Ovary (tissue), 7 donors: ENCODE measurements at regions not wholly inside any gene's neighbourhood (a gene's known extent, or its start where the extent isn't known, plus 50 kb on each side); places are given as distances from the start of the nearest gene placed in this dataset.

Experiments
- DNase-seq, 5 donors: peaks; one replicate each; pipeline ENCODE4 v3.0.0-alpha.2; 2019 to 2020
- H3K27ac ChIP-seq, 2 donors: fragments of 200-600 bp; one replicate each; pipeline versions ENCODE4 v1.5.1 to v1.8.0; 2019 to 2022
- H3K27me3 ChIP-seq: fragments of 200-600 bp; one replicate; pipeline ENCODE4 v1.8.0; 2022
- H3K36me3 ChIP-seq: fragments of 200-600 bp; sonication (generic); one replicate; pipeline ENCODE4 v1.5.1; 2019
- H3K4me1 ChIP-seq: one replicate; pipeline ENCODE4 v1.8.1; 2013; ENCODE audit warnings: mild to moderate bottlenecking, moderate library complexity; ENCODE audit not compliant: insufficient read depth
- H3K4me3 ChIP-seq: fragments of 200-600 bp; sonication (generic); one replicate; pipeline ENCODE4 v1.5.1; 2017
- H3K9me3 ChIP-seq, 2 donors: fragments of 200-600 bp in 1 of 2; sonication (generic) in 1 of 2; one replicate each; pipeline versions ENCODE4 v1.5.1 to v1.8.1; 2013 to 2019; ENCODE audit warnings: mild to moderate bottlenecking in 1 of 2, moderate library complexity in 1 of 2
- CTCF ChIP-seq, 3 donors: fragments of 450-650 bp in 2 of 3; fragments of 200-600 bp in 1 of 3; IDR thresholded peaks; one replicate each; pipeline versions ENCODE4 v1.5.1 to v1.8.0; 2016 to 2022; ENCODE audit warnings: antibody characterized with exemption in 3 of 3, mild to moderate bottlenecking in 1 of 3
- EP300 ChIP-seq: sonication (generic); formaldehyde crosslinking; IDR thresholded peaks from one replicate; pipeline ENCODE4 v1.6.1; 2017; ENCODE audit warnings: antibody characterized with exemption
- POLR2A ChIP-seq: fragments of 450-650 bp; IDR thresholded peaks from one replicate; pipeline ENCODE4 v1.6.1; 2017; ENCODE audit warnings: antibody characterized with exemption, mild to moderate bottlenecking, moderate library complexity
- WGBS, 3 donors: extraction: QIAGEN DNeasy Blood & Tissue Kit in 1 of 3; methylation state at CpG; one replicate each; pipeline versions ENCODE4 v1.1.5 to v1.1.7; 2013 to 2017; 5-methylcytosine and 5-hydroxymethylcytosine counted together
- intact Hi-C, 4 donors: fragments of 100-400 bp; cut with DNase I; formaldehyde crosslinking; loops; one replicate each; pipeline versions ENCODE4 v1.11.0 to v1.15.1; 2022 to 2023
- donor health status: DM: no; HTN: no; CAD: no; lungs with moderate emphysema.
- donor health status: DM: no; HTN: no; CAD: no.
- donor health status: Bipolar disorder and iron deficiency.
- donor health status: DM: no; HTN: no; CAD: no.
- donor health status: DM: yes; HTN: yes; CAD: no.

GRCh38 chr10:118467200-118467599, 125.1 kb upstream of the FAM204A start:
- 63 to 71% (median 67%) methylated on average over 6 of the region's 6 CpGs for WGBS, 3 donors
- Histone ChIP-seq H3K36me3 (no peaks in the 10 kb centered on the region), H3K27me3 (no peaks in the 10 kb centered on the region), H3K9me3 (no peaks in the 10 kb centered on the region), H3K27ac (no peak overlapping the region), H3K4me3 (no peak overlapping the region), H3K4me1 (no peaks in the 10 kb centered on the region)
- no peak for TF ChIP-seq POLR2A
- TF ChIP-seq EP300: no peak
- TF ChIP-seq CTCF (IDR thresholded peaks at IDR 0.05): no peak
- DNase-seq: no peak
- intact Hi-C loops: no loop called here

GRCh38 chr10:118465300-118465874, 123.3 kb upstream of the FAM204A start:
- Histone ChIP-seq H3K4me3 (no peak overlapping the region), H3K4me1 (no peaks in the 10 kb centered on the region), H3K27me3 (no peaks in the 10 kb centered on the region), H3K27ac (no peak overlapping the region), H3K36me3 (no peaks in the 10 kb centered on the region), H3K9me3 (no peaks in the 10 kb centered on the region)
- DNase-seq: no peak
- TF ChIP-seq EP300 (no peak), CTCF (IDR thresholded peaks at IDR 0.05) (no peak), POLR2A (no peak)
- intact Hi-C loops: no loop called here
- WGBS, 3 donors: 86 to 93% (median 88%) methylated on average over 3 of the region's 3 CpGs

GRCh38 chr10:118463740-118464139, 121.6 kb upstream of the FAM204A start:
- no peaks in the 10 kb centered on the region for H3K27me3 ChIP-seq
- H3K9me3 ChIP-seq: no peaks in the 10 kb centered on the region
- no peak for DNase-seq
- H3K36me3 ChIP-seq: no peaks in the 10 kb centered on the region
- no peak overlapping the region for H3K4me3 ChIP-seq
- TF ChIP-seq EP300: no peak
- TF ChIP-seq POLR2A: no peak
- no peak for TF ChIP-seq CTCF (IDR thresholded peaks at IDR 0.05)
- no peaks in the 10 kb centered on the region for H3K4me1 ChIP-seq
- H3K27ac ChIP-seq: no peak overlapping the region
- intact Hi-C loops: no loop called here
- WGBS, 3 donors: 69 to 82% (median 74%) methylated on average over 1 of the region's 1 CpG

- no peak for DNase-seq
- Histone ChIP-seq H3K9me3 (no peaks in the 10 kb centered on the region), H3K4me1 (no peaks in the 10 kb centered on the region), H3K4me3 (no peak overlapping the region), H3K27me3 (no peaks in the 10 kb centered on the region), H3K36me3 (no peaks in the 10 kb centered on the region), H3K27ac (no peak overlapping the region)
- no peak for TF ChIP-seq POLR2A
- TF ChIP-seq CTCF (IDR thresholded peaks at IDR 0.05): no peak
- no peak for TF ChIP-seq EP300
- 90 to 100% (median 98%) methylated on average over 1 of the region's 1 CpG for WGBS, 3 donors
- intact Hi-C loops: no loop called here
Observed at GRCh38 chr10:118462401-118462800, 120.3 kb upstream of the FAM204A start.
